ENCODE measurements at regions not wholly inside any gene's neighbourhood (a gene's known extent, or its start where the extent isn't known, plus 50 kb on each side); places are given as distances from the start of the nearest gene placed in this dataset.

DNA sequence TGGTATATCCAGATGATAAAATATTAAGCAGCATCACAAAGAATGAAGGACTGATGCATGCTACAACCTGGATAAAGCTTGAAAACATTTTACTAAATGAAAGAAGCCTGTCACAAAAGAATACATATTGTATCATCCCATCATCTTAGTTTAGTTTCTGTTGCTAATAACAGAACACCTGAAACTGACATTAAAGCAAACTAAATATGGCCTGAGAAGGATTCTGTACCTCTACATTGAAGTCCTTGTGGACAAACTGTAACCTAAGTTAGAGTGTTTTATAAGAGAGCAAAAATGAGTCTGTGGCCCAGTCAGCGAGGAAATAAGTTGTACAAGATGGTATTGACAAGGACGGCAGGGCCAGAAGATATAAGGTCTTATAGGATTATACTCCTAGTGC, 261.0 kb upstream of the CPHXL start:
- no peak for DNase-seq (ENCODE audit: low spot score)
- H3K36me3 Mint-ChIP-seq (ENCODE audit: low read depth, unreplicated experiment): no peaks in the 10 kb centered on the region
- peaks cover 8% of the 10 kb centered on the region for H3K9me3 Mint-ChIP-seq (ENCODE audit: unreplicated experiment)
- no peaks in the 10 kb centered on the region for H3K4me1 Mint-ChIP-seq (ENCODE audit: unreplicated experiment)
- H3K27me3 Mint-ChIP-seq (ENCODE audit: unreplicated experiment): peaks cover 2% of the 10 kb centered on the region
- no peak overlapping the region for H3K4me3 Mint-ChIP-seq (ENCODE audit: unreplicated experiment)
- TF ChIP-seq, protein P1, sequence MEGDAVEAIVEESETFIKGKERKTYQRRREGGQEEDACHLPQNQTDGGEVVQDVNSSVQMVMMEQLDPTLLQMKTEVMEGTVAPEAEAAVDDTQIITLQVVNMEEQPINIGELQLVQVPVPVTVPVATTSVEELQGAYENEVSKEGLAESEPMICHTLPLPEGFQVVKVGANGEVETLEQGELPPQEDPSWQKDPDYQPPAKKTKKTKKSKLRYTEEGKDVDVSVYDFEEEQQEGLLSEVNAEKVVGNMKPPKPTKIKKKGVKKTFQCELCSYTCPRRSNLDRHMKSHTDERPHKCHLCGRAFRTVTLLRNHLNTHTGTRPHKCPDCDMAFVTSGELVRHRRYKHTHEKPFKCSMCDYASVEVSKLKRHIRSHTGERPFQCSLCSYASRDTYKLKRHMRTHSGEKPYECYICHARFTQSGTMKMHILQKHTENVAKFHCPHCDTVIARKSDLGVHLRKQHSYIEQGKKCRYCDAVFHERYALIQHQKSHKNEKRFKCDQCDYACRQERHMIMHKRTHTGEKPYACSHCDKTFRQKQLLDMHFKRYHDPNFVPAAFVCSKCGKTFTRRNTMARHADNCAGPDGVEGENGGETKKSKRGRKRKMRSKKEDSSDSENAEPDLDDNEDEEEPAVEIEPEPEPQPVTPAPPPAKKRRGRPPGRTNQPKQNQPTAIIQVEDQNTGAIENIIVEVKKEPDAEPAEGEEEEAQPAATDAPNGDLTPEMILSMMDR (IDR thresholded peaks at IDR 0.05; ENCODE audit: unreplicated experiment): no peak
- no peak overlapping the region for H3K27ac Mint-ChIP-seq (ENCODE audit: unreplicated experiment)

DNA sequence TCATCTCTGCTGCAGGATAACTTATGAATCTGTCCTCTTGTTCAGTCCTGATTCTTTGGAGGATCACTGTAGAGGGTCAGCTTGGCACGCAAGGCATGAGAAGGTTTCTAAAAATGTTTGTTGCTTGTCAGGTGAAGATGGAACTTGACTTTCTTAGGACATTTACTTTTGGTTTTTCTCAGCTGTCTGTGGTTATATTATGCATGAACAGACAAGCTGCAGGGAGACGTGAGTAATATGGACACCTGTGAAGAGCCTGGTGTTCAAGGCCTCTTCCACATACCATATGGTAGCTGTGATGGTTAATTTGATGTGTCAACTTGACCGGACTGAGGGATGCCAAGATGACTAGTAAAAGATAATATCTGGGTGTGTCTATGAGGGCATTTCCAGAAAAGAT, 270.2 kb upstream of the CPHXL start:
- no peaks in the 10 kb centered on the region for H3K36me3 Mint-ChIP-seq (ENCODE audit: low read depth, unreplicated experiment)
- TF ChIP-seq, protein P1 (IDR thresholded peaks at IDR 0.05; ENCODE audit: unreplicated experiment): no peak
- no peak for DNase-seq (ENCODE audit: low spot score)
- H3K4me1 Mint-ChIP-seq (ENCODE audit: unreplicated experiment): no peaks in the 10 kb centered on the region
- H3K4me3 Mint-ChIP-seq (ENCODE audit: unreplicated experiment): no peak overlapping the region
- no peak overlapping the region for H3K27ac Mint-ChIP-seq (ENCODE audit: unreplicated experiment)
- H3K9me3 Mint-ChIP-seq (ENCODE audit: unreplicated experiment): peaks cover 11% of the 10 kb centered on the region
- no peaks in the 10 kb centered on the region for H3K27me3 Mint-ChIP-seq (ENCODE audit: unreplicated experiment)

DNA sequence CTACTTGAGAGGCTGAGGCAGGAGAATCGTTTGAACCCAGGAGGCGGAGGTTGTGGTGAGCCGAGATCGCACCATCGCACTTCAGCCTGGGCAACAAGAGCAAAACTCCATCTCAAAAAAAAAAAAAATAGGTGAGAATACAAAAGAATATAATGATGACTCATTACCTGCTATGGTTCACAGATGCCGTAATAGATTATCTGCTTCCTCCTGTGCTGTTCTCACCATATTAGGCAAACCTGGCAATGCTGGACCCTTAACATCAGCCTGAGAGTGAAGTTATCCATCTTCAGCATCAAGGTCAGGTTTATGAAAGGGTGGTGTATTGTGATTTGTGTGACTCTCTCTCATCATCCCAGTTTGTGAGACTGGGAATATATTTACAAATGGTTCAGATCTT, 271.3 kb upstream of the CPHXL start:
- TF ChIP-seq, protein P1 (IDR thresholded peaks at IDR 0.05; ENCODE audit: unreplicated experiment): no peak
- peaks cover 16% of the 10 kb centered on the region for H3K9me3 Mint-ChIP-seq (ENCODE audit: unreplicated experiment)

DNA sequence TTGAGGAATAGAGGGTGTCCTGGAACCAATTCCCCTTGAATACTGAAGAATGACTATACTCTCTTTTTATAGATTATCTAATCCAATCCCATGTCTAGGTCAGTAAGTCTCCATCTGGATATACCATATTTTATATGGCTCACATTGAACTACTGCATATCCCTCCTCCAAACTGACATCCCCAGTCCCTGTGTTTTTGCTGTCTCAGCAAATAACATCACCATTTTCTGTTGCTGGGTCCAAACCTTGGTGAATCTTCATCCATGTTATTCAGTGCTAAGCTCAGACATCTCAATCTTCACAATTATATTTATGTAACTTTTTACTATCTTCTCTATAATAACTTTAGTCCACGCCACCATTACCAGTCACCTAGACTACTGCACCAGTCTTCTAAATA, 269.6 kb upstream of the CNTNAP4 start:
- TF ChIP-seq, protein P1 (IDR thresholded peaks at IDR 0.05; ENCODE audit: unreplicated experiment): no peak
- Mint-ChIP-seq H3K4me1 (ENCODE audit: unreplicated experiment) (no peaks in the 10 kb centered on the region), H3K27ac (ENCODE audit: unreplicated experiment) (no peak overlapping the region), H3K9me3 (ENCODE audit: unreplicated experiment) (peaks cover 22% of the 10 kb centered on the region), H3K36me3 (ENCODE audit: low read depth, unreplicated experiment) (no peaks in the 10 kb centered on the region), H3K4me3 (ENCODE audit: unreplicated experiment) (no peak overlapping the region), H3K27me3 (ENCODE audit: unreplicated experiment) (peaks cover 2% of the 10 kb centered on the region)
- DNase-seq (ENCODE audit: low spot score): no peak

More for the DNA sequence above, 271.3 kb upstream of the CPHXL start:
- H3K4me3 Mint-ChIP-seq (ENCODE audit: unreplicated experiment): no peak overlapping the region
- no peak for DNase-seq (ENCODE audit: low spot score)
- H3K27me3 Mint-ChIP-seq (ENCODE audit: unreplicated experiment): no peaks in the 10 kb centered on the region
- no peaks in the 10 kb centered on the region for H3K36me3 Mint-ChIP-seq (ENCODE audit: low read depth, unreplicated experiment)
- no peak overlapping the region for H3K27ac Mint-ChIP-seq (ENCODE audit: unreplicated experiment)
- no peaks in the 10 kb centered on the region for H3K4me1 Mint-ChIP-seq (ENCODE audit: unreplicated experiment)

DNA sequence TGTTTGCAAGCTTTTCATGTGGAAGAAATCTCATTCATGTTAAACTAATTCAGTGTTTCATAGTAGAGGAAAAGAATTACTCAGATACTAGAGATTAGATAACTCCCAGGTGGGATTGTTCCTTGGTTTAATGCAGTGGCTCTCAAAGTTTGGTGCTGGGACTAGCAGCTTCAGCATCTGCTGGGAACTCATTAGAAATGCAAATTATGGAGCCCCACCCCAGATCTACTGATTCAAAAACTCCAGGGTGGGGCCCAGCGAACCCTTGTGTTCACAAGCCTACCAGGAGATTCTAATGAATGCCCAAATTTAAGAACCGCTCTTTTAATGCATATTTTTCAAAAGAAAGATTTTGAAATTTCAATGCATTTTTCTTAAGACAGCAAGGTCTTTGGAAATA, 253.4 kb upstream of the CNTNAP4 start:
- TF ChIP-seq, protein P1 (IDR thresholded peaks at IDR 0.05; ENCODE audit: unreplicated experiment): no peak
- no peaks in the 10 kb centered on the region for H3K27me3 Mint-ChIP-seq (ENCODE audit: unreplicated experiment)
- no peaks in the 10 kb centered on the region for H3K36me3 Mint-ChIP-seq (ENCODE audit: low read depth, unreplicated experiment)
- DNase-seq (ENCODE audit: low spot score): no peak
- H3K4me3 Mint-ChIP-seq (ENCODE audit: unreplicated experiment): no peak overlapping the region
- no peak overlapping the region for H3K27ac Mint-ChIP-seq (ENCODE audit: unreplicated experiment)
- no peaks in the 10 kb centered on the region for H3K4me1 Mint-ChIP-seq (ENCODE audit: unreplicated experiment)
- H3K9me3 Mint-ChIP-seq (ENCODE audit: unreplicated experiment): peaks cover 3% of the 10 kb centered on the region
